GM18499 (cell line): ENCODE measurements at regions not wholly inside any gene's neighbourhood (a gene's known extent, or its start where the extent isn't known, plus 50 kb on each side); places are given as distances from the start of the nearest gene placed in this dataset.
"Not testable (repeated sequence)": the region's sequence is repeated elsewhere in the genome, so short reads cannot be mapped to it uniquely, and the experiment has no call there.

Experiments used
- ATAC-seq: cut with Tn5 transposase; IDR thresholded peaks from one replicate; pipeline ENCODE4 v1.9.1; 2021; ENCODE audit warnings: moderate number of reproducible peaks; ENCODE audit not compliant: insufficient read depth, unreplicated experiment

GRCh38 chr16:87146676-87147075, 170.5 kb downstream of the C16orf95 start:
- ATAC-seq, result no peak

GRCh38 chr16:87149051-87149450, 168.1 kb downstream of the C16orf95 start:
- no peak for ATAC-seq

GRCh38 chr16:87150262-87150661, 166.9 kb downstream of the C16orf95 start:
- no peak for ATAC-seq

DNA sequence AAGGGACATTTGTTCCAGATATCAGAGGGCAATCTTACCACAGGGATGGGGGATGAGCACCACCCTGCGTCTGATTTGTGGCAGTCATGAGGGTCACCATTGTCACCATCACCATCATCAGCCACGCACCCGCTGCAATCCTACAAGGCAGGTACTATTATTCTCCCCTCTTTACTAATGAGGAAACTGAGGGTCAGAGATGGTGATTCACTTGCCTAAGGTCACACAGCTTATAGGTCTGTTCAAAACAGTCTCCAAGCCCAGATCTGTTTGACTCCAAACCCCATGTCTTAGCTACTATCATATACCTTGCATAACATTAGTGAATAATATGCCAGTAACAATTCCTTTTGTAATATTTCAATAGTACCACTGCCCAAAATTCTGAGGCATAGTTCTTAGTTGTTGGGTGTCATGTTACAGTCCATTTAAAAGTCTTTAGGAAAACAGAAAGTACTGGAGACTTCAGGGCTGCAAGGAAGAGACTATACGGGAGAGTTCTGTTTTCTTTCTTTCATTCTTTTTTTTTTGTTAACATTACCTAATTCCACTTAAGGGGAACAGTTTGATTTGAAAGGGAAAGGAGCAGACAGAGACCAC, 166.4 kb downstream of the C16orf95 start:
- ATAC-seq, result no peak

DNA sequence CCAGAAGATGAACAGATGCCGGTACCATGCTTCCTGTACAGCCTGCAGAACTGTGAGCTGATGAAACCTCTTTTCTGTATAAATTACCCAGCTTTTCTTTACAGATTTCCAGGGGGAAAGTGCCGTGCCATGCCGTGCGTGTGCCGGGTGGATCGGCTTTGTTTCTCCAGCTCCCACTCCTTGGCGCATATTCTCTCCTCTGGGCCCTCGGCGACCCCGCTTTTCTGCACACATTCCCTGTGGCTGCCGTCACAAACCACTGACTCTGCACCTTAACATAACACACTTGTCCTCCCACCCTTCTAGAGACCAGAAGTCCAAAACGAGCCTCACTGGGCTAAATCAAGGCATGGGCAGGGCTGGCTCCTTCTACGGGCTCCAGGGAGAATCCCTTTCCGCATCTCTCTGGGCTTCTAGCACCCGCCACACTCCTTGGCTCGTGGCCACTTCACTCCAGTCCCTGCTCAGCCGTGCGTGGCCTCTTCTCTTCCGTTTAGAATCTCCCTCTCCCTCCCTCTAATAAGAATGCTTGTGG, 164.9 kb downstream of the C16orf95 start:
- no peak for ATAC-seq

DNA sequence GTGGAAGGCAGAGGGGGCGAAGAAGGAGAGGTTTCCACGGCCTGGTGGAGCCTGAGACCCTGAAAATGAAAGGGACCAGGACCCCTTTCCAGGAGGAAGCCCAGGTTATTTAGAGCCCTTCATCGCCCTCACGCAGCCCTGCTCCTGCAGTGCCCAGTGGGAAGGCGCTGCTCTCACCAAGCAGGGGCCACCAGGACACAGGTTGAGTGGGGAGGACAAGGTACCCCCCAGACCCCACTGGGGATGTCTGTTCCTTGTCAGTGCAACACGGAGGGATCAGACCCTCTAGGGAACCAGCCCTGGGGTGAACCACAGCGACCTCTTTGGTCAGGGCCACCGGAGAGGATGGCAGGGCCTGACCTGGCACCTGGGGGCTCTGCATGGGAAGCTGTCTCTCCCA, 163.9 kb downstream of the C16orf95 start:
- no peak for ATAC-seq

- not testable (repeated sequence) for ATAC-seq
Observed at GRCh38 chr16:87155315-87155714, 161.9 kb downstream of the C16orf95 start.

GRCh38 chr16:87156195-87156594, 161.0 kb downstream of the C16orf95 start:
- no peak for ATAC-seq

DNA sequence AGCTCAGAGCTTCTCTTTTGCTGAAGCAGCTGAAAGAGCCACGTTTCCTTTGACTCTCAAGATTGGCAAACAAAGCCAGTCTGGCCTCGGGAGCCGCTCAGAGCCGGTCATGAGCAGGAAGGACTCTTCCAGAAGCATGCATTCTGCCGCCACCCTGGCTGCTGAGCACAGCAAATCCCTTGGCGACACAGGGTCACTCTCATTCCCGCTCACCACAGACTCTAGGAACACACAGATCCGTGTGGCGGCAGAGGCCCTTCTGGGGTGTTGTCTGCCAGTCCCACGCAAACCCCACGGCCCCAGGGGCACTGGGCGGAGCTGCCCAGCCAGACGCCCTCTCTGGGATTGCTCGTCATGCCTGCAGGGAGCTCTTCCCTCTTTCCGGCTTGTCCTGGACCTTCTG, 157.0 kb downstream of the C16orf95 start:
- no peak for ATAC-seq

- no peak for ATAC-seq
Observed at GRCh38 chr16:87160701-87161337, 156.4 kb downstream of the C16orf95 start.

GRCh38 chr16:87161410-87161809, 155.8 kb downstream of the C16orf95 start:
- ATAC-seq, result not testable (repeated sequence)

GRCh38 chr16:87161822-87162676, 155.1 kb downstream of the C16orf95 start:
- no peak for ATAC-seq

DNA sequence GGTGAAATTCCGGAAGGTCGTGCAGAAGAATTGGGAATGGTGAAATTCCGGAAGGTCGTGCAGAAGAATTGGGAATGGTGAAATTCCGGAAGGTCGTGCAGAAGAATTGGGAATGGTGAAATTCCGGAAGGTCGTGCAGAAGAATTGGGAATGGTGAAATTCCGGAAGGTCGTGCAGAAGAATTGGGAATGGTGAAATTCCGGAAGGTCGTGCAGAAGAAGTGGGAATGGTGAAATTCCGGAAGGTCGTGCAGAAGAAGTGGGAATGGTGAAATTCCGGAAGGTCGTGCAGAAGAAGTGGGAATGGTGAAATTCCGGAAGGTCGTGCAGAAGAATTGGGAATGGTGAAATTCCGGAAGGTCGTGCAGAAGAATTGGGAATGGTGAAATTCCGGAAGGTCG, 154.4 kb downstream of the C16orf95 start:
- not testable (repeated sequence) for ATAC-seq

DNA sequence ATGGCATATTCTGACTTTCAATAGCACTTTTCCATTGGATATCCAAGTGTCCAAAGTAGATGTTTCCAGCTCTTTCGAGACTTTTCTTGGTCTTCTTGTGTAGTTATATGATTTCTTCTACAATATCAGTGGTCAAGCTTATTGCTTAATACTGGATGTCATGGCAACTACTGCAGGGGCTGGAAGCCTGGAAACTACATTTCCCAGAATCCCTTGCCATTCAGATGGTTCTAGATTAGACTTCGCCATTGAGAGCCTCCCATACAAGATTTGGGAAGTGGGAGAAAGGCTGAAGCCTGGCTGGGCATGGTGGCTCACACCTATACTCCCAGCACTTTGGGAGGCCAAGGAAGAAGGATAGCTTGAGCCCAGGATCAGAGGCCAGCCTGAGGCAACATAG, 153.6 kb downstream of the C16orf95 start:
- ATAC-seq, result no peak

DNA sequence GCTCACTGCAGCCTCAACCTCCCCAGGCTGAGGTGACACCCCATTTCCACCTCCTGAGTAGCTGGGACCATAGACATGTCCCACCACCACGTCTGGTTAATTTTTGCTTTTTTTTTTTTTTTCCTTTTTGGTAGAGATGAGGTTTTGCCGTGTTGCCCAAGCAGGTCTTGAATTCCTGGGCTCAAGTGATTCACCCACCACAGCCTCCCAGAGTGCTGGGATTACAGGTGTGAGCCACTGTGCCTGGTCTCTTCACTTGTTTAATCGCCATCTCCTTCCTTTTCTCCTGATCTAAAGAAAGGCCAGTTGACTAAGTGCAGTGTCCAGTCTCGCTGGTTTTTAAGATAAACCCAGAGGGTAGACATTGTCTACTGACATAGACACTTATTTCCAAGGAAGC, 152.0 kb downstream of the C16orf95 start:
- no peak for ATAC-seq

DNA sequence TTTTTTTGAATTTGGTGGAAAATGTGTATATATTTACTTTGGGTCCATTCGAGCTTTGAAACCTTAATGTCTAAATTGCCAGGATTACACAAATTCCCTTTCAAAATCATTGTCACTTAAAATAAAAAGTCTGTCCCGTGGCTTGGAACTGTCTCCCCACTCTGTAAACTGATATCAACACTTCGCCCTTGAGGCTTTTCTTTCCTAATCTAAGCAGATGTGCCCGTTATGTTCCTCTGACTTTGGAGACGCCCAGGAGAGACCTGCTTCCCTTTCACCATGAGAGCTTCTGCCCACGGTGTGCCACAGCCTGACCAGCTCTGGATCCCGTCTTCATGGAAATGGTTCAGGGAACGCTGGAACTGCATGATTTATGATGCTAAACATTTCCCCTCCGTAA, 151.3 kb downstream of the C16orf95 start:
- ATAC-seq, result no peak

GRCh38 chr16:87166321-87166720, 150.9 kb downstream of the C16orf95 start:
- ATAC-seq, result no peak

- no peak for ATAC-seq
Observed at GRCh38 chr16:87166934-87167333, 150.3 kb downstream of the C16orf95 start.

- no peak for ATAC-seq
Observed at GRCh38 chr16:87169509-87169995, 147.6 kb downstream of the C16orf95 start.

- ATAC-seq, result no peak
Observed at GRCh38 chr16:87170310-87170709, 146.9 kb downstream of the C16orf95 start.

DNA sequence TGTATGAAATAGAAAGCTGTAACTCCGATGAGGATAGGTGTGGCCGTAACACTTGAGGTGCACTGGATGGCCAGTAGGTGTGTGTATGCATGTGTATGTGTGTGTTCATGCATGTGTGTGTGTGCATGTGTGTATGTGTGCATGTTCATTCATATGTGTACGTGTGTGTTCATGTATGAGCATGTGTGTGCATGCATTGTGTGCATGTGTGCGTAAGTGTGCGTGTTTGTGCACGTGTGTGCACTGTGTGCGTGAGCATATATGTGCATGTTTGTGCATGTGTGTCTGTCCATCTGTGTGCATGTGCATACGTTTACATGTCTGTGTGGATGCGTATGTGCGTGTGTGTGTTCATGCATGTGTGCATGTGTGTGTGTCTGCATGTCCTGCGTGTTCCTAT, 145.5 kb downstream of the C16orf95 start:
- no peak for ATAC-seq
